DMS79 treated with DMSO at 0.1 percent for 48 hours (cell line): ENCODE measurements at regions not wholly inside any gene's neighbourhood (a gene's known extent, or its start where the extent isn't known, plus 50 kb on each side); places are given as distances from the start of the nearest gene placed in this dataset.

Experiments
- DNase-seq: peaks from one replicate; lab custom pipeline; 2025; lab: John Stamatoyannopoulos, UW

DNA sequence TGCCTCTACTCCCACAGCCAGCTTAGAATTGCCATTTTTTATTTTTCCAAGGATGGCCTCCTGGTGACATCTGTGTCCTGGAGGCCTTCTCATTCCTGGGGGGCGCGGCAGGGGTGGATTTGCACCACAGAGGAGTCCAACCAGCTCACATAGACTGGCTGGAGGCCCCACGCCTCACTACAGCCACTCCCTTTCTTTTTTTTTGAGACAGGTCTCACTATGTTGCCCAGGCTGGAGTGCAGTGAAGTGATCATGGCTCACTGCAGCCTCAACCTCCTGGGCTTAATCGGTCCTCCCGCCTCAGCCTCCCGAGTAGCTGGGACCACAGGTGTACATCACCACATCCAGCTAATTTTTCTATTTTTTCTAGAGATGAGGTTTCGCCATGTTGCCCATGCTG is 57.6 kb upstream of the DOCK1 start:
- DNase-seq: no peak

DNA sequence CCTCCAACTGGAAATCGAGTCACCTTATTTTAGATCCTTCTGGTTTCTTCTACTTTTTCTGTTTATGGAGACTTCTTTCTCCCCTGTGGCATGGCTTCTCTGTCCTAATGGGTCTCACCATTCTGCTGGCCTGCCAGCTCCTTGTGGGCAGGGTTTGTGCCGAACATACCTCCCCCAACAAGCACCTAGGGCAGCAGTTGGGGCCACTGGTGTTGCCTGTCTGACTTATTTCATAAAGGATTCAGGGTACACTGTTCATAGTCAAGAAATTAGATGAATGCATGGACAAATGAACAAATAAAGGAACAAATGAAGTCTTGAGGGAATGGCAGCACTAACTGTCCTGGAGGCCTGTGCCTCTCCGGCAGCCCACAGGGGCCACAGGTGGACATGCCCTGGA is 55.6 kb upstream of the DOCK1 start:
- no peak for DNase-seq

DNA sequence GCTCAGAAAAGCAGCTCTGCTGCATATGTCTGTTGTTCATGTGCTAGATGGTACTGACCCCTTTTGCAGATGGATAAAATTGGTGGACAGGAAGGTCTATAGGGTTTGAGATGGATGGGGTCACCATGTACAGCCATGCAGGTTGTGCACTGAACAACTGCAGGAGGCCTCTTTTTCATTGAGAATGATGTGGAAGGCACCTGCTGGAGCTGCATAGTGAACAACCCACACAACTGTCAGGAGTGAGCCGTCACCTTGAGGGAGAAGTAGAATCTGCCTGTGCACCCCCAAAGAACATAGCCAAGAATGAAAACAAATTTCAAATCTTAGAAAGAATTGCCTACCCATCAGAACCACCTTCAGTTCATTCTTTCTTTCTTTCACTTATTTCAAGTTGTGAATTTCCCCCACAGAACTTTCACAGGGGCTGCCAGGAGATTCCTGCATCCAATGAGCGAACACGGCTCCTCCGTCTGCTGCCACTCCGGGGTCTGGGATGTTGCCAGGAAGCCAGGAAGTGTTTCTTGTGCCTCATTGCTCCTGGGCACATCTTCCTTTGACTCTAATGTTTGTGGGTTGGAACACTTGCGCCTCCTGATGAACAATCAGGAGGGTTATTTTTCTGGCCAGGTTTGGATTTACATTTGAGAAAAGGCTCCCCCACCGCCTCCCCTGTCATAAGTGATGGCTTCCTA is 53.7 kb upstream of the DOCK1 start:
- no peak for DNase-seq

DNA sequence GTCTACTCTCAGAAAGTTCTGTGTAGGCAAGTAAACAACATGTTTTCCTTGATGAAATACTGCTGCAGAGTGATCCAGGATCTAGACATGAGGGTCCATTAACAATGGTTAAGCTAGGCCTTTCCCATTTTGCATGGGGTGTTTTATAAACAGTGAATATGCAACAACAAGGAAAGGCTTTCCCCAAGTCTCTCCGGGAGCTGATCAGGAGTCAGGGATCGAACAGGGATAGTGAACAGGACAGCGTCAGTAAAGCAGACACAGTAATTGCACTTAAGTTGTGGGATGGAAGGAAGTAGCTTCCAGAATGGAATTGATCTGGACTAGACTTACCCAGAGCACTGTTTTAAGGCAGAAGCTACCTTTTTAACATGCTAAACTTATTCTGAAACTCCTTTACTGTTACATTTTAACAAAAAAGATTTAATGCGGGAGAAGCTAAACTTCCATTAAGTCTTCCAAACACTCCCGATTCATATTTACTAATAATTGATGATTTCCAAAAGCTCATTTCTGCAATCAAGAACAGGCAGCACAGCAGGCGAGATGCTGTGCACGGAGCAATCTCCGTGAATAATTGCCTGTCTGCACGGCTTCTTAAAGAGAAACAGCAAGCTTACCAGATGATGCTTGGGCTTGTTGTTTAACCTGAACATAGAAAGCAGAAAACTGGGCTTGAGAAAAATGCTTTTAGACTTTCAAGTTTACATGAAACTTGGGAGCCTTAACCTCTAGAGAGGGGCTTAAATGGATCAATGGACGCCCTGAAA is 50.3 kb upstream of the DOCK1 start:
- DNase-seq: no peak
